Epidermal melanocyte (primary cell): ENCODE measurements at regions not wholly inside any gene's neighbourhood (a gene's known extent, or its start where the extent isn't known, plus 50 kb on each side); places are given as distances from the start of the nearest gene placed in this dataset.
A peak's percentile ranks its signal among the peaks of the same experiment; 100 is the strongest.
"Not testable (repeated sequence)": the region's sequence is repeated elsewhere in the genome, so short reads cannot be mapped to it uniquely, and the experiment has no call there.

Experiments used
- DNase-seq: peaks from one replicate; pipeline ENCODE4 v3.0.0; 2011; ENCODE audit warnings: low spot score; ENCODE audit not compliant: insufficient read length

- DNase-seq, result no peak
These were observed 56.0 kb upstream of the LRPPRC start for GRCh38 chr2:44051593-44052347.

GRCh38 chr2:44052584-44052983 is 56.8 kb upstream of the LRPPRC start:
- DNase-seq, result no peak

- DNase-seq, result no peak
These were observed 57.3 kb upstream of the LRPPRC start for GRCh38 chr2:44053052-44053451.

- DNase-seq, result no peak
These were observed 57.7 kb upstream of the LRPPRC start for GRCh38 chr2:44053456-44053855.

GRCh38 chr2:44055229-44055628 is 59.4 kb upstream of the LRPPRC start:
- no peak for DNase-seq

GRCh38 chr2:44055664-44056063 is 59.9 kb upstream of the LRPPRC start:
- DNase-seq, result no peak

GRCh38 chr2:44056947-44057346 is 61.2 kb upstream of the LRPPRC start:
- no peak for DNase-seq

GRCh38 chr2:44060286-44060685 is 64.5 kb upstream of the LRPPRC start:
- DNase-seq, result not testable (repeated sequence)

GRCh38 chr2:44060990-44061389 is 65.2 kb upstream of the LRPPRC start:
- no peak for DNase-seq

- DNase-seq, result no peak
These were observed 65.7 kb upstream of the LRPPRC start for GRCh38 chr2:44061469-44061868.

- no peak for DNase-seq
These were observed 66.1 kb upstream of the LRPPRC start for GRCh38 chr2:44061876-44062275.

- no peak for DNase-seq
These were observed 67.2 kb upstream of the LRPPRC start for GRCh38 chr2:44063033-44063432.

- DNase-seq, result not testable (repeated sequence)
These were observed 68.5 kb upstream of the LRPPRC start for GRCh38 chr2:44064281-44064680.

GRCh38 chr2:44067012-44067790 is 71.4 kb upstream of the LRPPRC start:
- DNase-seq, result not testable (repeated sequence)

- not testable (repeated sequence) for DNase-seq
These were observed 72.0 kb upstream of the LRPPRC start for GRCh38 chr2:44067791-44068181.

GRCh38 chr2:44071454-44072046 is 75.8 kb upstream of the LRPPRC start:
- DNase-seq, result no peak

GRCh38 chr2:44073667-44074066 is 77.9 kb upstream of the LRPPRC start:
- DNase-seq, result not testable (repeated sequence)

GRCh38 chr2:44074795-44075194 is 79.0 kb upstream of the LRPPRC start:
- not testable (repeated sequence) for DNase-seq

GRCh38 chr2:44075541-44075940 is 79.8 kb upstream of the LRPPRC start:
- DNase-seq, result peak; percentile 76

- no peak for DNase-seq
These were observed 82.2 kb upstream of the LRPPRC start for GRCh38 chr2:44077942-44078511.

GRCh38 chr2:44079686-44080085 is 83.9 kb upstream of the LRPPRC start:
- no peak for DNase-seq

- DNase-seq, result no peak
These were observed 85.6 kb upstream of the PPM1B start for GRCh38 chr2:44083054-44083453.
